Ovary (tissue), 7 donors: ENCODE measurements at regions not wholly inside any gene's neighbourhood (a gene's known extent, or its start where the extent isn't known, plus 50 kb on each side); places are given as distances from the start of the nearest gene placed in this dataset.

ENCODE experiments used
- DNase-seq, 5 donors: peaks; one replicate each; pipeline ENCODE4 v3.0.0-alpha.2; 2019 to 2020
- H3K27ac ChIP-seq, 2 donors: fragments of 200-600 bp; one replicate each; pipeline versions ENCODE4 v1.5.1 to v1.8.0; 2019 to 2022
- H3K27me3 ChIP-seq: fragments of 200-600 bp; one replicate; pipeline ENCODE4 v1.8.0; 2022
- H3K36me3 ChIP-seq: fragments of 200-600 bp; sonication (generic); one replicate; pipeline ENCODE4 v1.5.1; 2019
- H3K4me1 ChIP-seq: one replicate; pipeline ENCODE4 v1.8.1; 2013; ENCODE audit warnings: mild to moderate bottlenecking, moderate library complexity; ENCODE audit not compliant: insufficient read depth
- H3K4me3 ChIP-seq: fragments of 200-600 bp; sonication (generic); one replicate; pipeline ENCODE4 v1.5.1; 2017
- H3K9me3 ChIP-seq, 2 donors: fragments of 200-600 bp in 1 of 2; sonication (generic) in 1 of 2; one replicate each; pipeline versions ENCODE4 v1.5.1 to v1.8.1; 2013 to 2019; ENCODE audit warnings: mild to moderate bottlenecking in 1 of 2, moderate library complexity in 1 of 2
- EP300 ChIP-seq: sonication (generic); formaldehyde crosslinking; IDR thresholded peaks from one replicate; pipeline ENCODE4 v1.6.1; 2017; ENCODE audit warnings: antibody characterized with exemption
- POLR2A ChIP-seq: fragments of 450-650 bp; IDR thresholded peaks from one replicate; pipeline ENCODE4 v1.6.1; 2017; ENCODE audit warnings: antibody characterized with exemption, mild to moderate bottlenecking, moderate library complexity
- WGBS, 3 donors: extraction: QIAGEN DNeasy Blood & Tissue Kit in 1 of 3; methylation state at CpG; one replicate each; pipeline versions ENCODE4 v1.1.5 to v1.1.7; 2013 to 2017; 5-methylcytosine and 5-hydroxymethylcytosine counted together
- intact Hi-C, 4 donors: fragments of 100-400 bp; cut with DNase I; formaldehyde crosslinking; loops; one replicate each; pipeline versions ENCODE4 v1.11.0 to v1.15.1; 2022 to 2023
- TF ChIP-seq, protein P1 (sequence below), 3 donors: fragments of 450-650 bp in 2 of 3; fragments of 200-600 bp in 1 of 3; IDR thresholded peaks; one replicate each; pipeline versions ENCODE4 v1.5.1 to v1.8.0; 2016 to 2022; ENCODE audit warnings: antibody characterized with exemption in 3 of 3, mild to moderate bottlenecking in 1 of 3
- donor health status: DM: no; HTN: no; CAD: no; lungs with moderate emphysema.
- donor health status: DM: no; HTN: no; CAD: no.
- donor health status: Bipolar disorder and iron deficiency.
- donor health status: DM: no; HTN: no; CAD: no.
- donor health status: DM: yes; HTN: yes; CAD: no.

DNA sequence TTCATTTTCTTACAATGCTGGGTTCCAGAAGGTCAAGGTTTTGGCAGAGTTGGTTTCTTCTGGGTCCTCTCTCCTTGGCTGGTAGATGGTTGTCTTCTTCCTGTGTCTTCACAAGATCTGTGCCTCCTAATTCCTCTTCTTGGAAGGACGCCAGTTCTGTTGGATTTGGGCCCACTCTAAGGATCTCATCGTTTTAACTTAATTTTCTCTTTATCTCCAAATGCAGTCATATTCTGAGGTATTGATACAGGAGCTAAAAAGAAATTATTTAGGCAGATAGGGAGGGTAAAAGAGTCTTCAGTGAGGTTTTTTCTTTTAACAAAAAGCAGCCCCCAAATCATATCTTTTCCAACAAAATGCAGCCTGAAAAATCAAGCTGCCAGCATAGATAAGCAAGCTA lies 998.4 kb downstream of the SOCS6 start:
- Histone ChIP-seq H3K36me3 (no peaks in the 10 kb centered on the region), H3K4me1 (no peaks in the 10 kb centered on the region), H3K27ac (no peak overlapping the region), H3K9me3 (no peaks in the 10 kb centered on the region), H3K27me3 (no peaks in the 10 kb centered on the region), H3K4me3 (no peak overlapping the region)
- TF ChIP-seq POLR2A (no peak), EP300 (no peak)
- TF ChIP-seq, protein P1, sequence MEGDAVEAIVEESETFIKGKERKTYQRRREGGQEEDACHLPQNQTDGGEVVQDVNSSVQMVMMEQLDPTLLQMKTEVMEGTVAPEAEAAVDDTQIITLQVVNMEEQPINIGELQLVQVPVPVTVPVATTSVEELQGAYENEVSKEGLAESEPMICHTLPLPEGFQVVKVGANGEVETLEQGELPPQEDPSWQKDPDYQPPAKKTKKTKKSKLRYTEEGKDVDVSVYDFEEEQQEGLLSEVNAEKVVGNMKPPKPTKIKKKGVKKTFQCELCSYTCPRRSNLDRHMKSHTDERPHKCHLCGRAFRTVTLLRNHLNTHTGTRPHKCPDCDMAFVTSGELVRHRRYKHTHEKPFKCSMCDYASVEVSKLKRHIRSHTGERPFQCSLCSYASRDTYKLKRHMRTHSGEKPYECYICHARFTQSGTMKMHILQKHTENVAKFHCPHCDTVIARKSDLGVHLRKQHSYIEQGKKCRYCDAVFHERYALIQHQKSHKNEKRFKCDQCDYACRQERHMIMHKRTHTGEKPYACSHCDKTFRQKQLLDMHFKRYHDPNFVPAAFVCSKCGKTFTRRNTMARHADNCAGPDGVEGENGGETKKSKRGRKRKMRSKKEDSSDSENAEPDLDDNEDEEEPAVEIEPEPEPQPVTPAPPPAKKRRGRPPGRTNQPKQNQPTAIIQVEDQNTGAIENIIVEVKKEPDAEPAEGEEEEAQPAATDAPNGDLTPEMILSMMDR (IDR thresholded peaks at IDR 0.05) = no peak
- intact Hi-C loops = no loop called here
- DNase-seq = no peak
- WGBS, 3 donors = 3 to 11% (median 7%) methylated on average over 2 of the region's 2 CpGs

DNA sequence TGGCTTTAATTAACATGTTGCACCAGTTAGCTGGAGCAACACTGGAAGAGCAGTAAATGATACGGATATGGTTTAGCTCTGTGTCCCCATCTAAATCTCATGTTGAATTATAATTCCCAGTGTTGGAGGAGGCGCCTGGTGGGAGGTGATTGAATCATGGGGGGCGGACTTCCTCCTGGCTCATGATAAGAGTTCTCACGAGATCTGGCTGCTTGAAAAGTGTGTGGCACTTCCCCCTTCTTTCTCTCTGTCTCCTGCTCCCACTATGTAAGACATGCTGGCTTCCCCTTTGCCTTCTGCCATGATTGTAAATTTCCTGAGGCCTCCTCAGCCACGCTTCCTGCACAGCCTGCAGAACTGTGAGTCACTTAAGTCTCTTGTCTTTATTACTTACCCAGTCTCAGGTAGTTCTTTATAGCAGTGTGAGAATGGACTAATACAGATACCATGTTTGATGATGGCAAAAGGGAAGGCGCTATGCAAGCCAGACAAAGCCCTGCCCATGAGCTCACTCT lies 963.6 kb downstream of the SOCS6 start:
- TF ChIP-seq, protein P1 (IDR thresholded peaks at IDR 0.05) = no peak
- TF ChIP-seq POLR2A (no peak), EP300 (no peak)
- H3K27ac ChIP-seq = no peak overlapping the region
- no peaks in the 10 kb centered on the region for H3K4me1 ChIP-seq
- WGBS, 3 donors = 55 to 73% (median 59%) methylated on average over 6 of the region's 6 CpGs
- intact Hi-C loops = no loop called here
- DNase-seq = no peak
- H3K27me3 ChIP-seq = no peaks in the 10 kb centered on the region
- no peaks in the 10 kb centered on the region for H3K36me3 ChIP-seq
- no peak overlapping the region for H3K4me3 ChIP-seq
- H3K9me3 ChIP-seq = no peaks in the 10 kb centered on the region

DNA sequence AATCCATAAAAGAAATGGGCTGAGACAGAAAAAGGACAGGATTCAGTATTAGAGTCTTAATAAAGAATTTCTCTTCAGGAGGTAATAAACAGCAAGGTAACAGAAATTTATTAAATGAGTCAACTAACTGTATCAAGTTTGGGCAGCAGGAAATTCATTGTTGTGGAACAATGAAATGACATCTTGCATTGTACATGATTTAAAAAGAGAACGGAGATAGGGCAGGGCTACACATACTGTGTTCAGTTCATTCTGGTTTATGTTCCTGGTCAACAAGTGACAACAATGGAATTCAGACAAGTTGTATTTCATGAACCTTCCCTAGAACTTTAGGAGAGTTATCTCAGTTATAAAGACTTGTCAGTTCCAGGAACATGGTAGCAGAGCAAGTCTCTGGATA lies 961.3 kb downstream of the SOCS6 start:
- Histone ChIP-seq H3K4me1 (no peaks in the 10 kb centered on the region), H3K4me3 (no peak overlapping the region), H3K36me3 (no peaks in the 10 kb centered on the region), H3K27ac (no peak overlapping the region), H3K27me3 (no peaks in the 10 kb centered on the region), H3K9me3 (no peaks in the 10 kb centered on the region)
- 66 to 73% (median 70%) methylated on average over 1 of the region's 1 CpG for WGBS, 3 donors
- intact Hi-C loops = no loop called here
- TF ChIP-seq EP300 (no peak), POLR2A (no peak)
- TF ChIP-seq, protein P1 (IDR thresholded peaks at IDR 0.05) = no peak
- no peak for DNase-seq

DNA sequence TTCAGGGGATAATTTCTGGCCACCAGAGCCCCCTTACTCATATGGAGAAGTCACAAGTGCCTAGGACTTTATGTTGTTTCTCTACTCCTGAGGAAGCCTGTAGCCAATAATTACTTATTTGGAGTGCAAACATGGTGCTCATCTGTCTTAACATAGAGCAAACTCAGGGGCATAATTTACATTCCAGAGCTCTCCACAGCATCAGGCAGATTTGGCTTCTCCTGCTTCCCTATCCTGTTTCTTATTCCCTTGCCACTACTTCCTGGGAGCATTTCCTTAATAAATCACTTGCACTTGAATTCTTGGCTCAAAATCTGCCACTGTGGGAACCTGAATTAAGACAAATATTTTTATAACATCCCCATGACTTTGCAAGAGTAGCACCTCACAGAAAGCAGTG lies 960.9 kb downstream of the SOCS6 start:
- no peaks in the 10 kb centered on the region for H3K4me1 ChIP-seq
- intact Hi-C loops = no loop called here
- TF ChIP-seq, protein P1 (IDR thresholded peaks at IDR 0.05) = no peak
- TF ChIP-seq EP300 = no peak
- no peak for TF ChIP-seq POLR2A
- H3K36me3 ChIP-seq = no peaks in the 10 kb centered on the region
- H3K27me3 ChIP-seq = no peaks in the 10 kb centered on the region
- H3K9me3 ChIP-seq = no peaks in the 10 kb centered on the region
- no peak overlapping the region for H3K4me3 ChIP-seq
- H3K27ac ChIP-seq = no peak overlapping the region
- DNase-seq = no peak

DNA sequence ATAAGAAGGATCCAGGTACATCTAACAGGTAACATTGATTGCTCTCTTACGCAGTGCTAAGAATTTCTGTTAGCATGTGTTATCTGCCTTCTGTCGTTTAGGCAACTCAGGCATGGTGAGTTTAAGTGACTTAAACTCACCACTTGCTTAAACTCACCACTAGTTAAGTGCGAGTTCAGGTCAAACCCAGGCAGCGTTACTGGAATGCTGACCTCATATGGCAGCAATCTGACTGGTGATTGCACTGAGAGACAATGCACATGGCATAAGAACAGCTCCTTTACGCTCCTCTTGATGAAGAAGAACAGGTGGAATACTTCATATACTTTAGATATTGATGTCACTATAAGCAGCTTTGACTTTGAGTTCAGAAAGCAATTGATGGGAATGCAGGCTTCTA lies 954.1 kb downstream of the SOCS6 start:
- DNase-seq = no peak
- H3K27me3 ChIP-seq = no peaks in the 10 kb centered on the region
- H3K36me3 ChIP-seq = no peaks in the 10 kb centered on the region
- no peak overlapping the region for H3K4me3 ChIP-seq
- TF ChIP-seq POLR2A = no peak
- TF ChIP-seq EP300 = no peak
- TF ChIP-seq, protein P1 (IDR thresholded peaks at IDR 0.05) = no peak
- H3K9me3 ChIP-seq = no peaks in the 10 kb centered on the region
- H3K4me1 ChIP-seq = no peaks in the 10 kb centered on the region
- H3K27ac ChIP-seq = no peak overlapping the region
- WGBS, 3 donors = 42 to 58% (median 49%) methylated on average over 5 of the region's 5 CpGs
- intact Hi-C loops = no loop called here
